ENCODE measurements at regions not wholly inside any gene's neighbourhood (a gene's known extent, or its start where the extent isn't known, plus 50 kb on each side); places are given as distances from the start of the nearest gene placed in this dataset.

- no peak for DNase-seq (ENCODE audit: low spot score)
Observed at GRCh38 chr5:143761663-143762062, 50.3 kb upstream of the HMHB1 start.

- DNase-seq (ENCODE audit: low spot score) = no peak
Observed at GRCh38 chr5:143760755-143761154, 51.2 kb upstream of the HMHB1 start.

- DNase-seq (ENCODE audit: low spot score) = no peak
Observed at GRCh38 chr5:143760131-143760505, 51.8 kb upstream of the HMHB1 start.

- no peak for DNase-seq (ENCODE audit: low spot score)
Observed at GRCh38 chr5:143759396-143760130, 52.4 kb upstream of the HMHB1 start.

GRCh38 chr5:143758750-143759149, 53.2 kb upstream of the HMHB1 start:
- DNase-seq (ENCODE audit: low spot score) = no peak

- DNase-seq (ENCODE audit: low spot score) = no peak
Observed at GRCh38 chr5:143758015-143758414, 53.9 kb upstream of the HMHB1 start.

GRCh38 chr5:143757116-143757515, 54.8 kb upstream of the HMHB1 start:
- no peak for DNase-seq (ENCODE audit: low spot score)

- no peak for DNase-seq (ENCODE audit: low spot score)
Observed at GRCh38 chr5:143755966-143756365, 56.0 kb upstream of the HMHB1 start.

- no peak for DNase-seq (ENCODE audit: low spot score)
Observed at GRCh38 chr5:143752165-143752850, 59.7 kb upstream of the HMHB1 start.

GRCh38 chr5:143751342-143751741, 60.6 kb upstream of the HMHB1 start:
- DNase-seq (ENCODE audit: low spot score) = no peak

- no peak for DNase-seq (ENCODE audit: low spot score)
Observed at GRCh38 chr5:143749581-143750205, 62.3 kb upstream of the HMHB1 start.

GRCh38 chr5:143748516-143748915, 63.4 kb upstream of the HMHB1 start:
- no peak for DNase-seq (ENCODE audit: low spot score)

- no peak for DNase-seq (ENCODE audit: low spot score)
Observed at GRCh38 chr5:143742951-143743350, 69.0 kb upstream of the HMHB1 start.

- DNase-seq (ENCODE audit: low spot score) = no peak
Observed at GRCh38 chr5:143741421-143741820, 70.5 kb upstream of the HMHB1 start.

- no peak for DNase-seq (ENCODE audit: low spot score)
Observed at GRCh38 chr5:143740956-143741355, 71.0 kb upstream of the HMHB1 start.

- no peak for DNase-seq (ENCODE audit: low spot score)
Observed at GRCh38 chr5:143739746-143740145, 72.2 kb upstream of the HMHB1 start.

GRCh38 chr5:143738417-143739401, 73.3 kb upstream of the HMHB1 start:
- DNase-seq (ENCODE audit: low spot score) = no peak

GRCh38 chr5:143737062-143737461, 74.9 kb upstream of the HMHB1 start:
- no peak for DNase-seq (ENCODE audit: low spot score)

GRCh38 chr5:143734456-143734780, 77.5 kb upstream of the HMHB1 start:
- DNase-seq (ENCODE audit: low spot score) = no peak

- DNase-seq (ENCODE audit: low spot score) = no peak
Observed at GRCh38 chr5:143733665-143734455, 78.1 kb upstream of the HMHB1 start.

- DNase-seq (ENCODE audit: low spot score) = no peak
Observed at GRCh38 chr5:143732402-143732801, 79.6 kb upstream of the HMHB1 start.

Data from CD4-positive, alpha-beta T cell treated with Interleukin-2 at 100 ng/mL for 4 hours (primary cell).